IMR-90 (cell line): ENCODE measurements at regions not wholly inside any gene's neighbourhood (a gene's known extent, or its start where the extent isn't known, plus 50 kb on each side); places are given as distances from the start of the nearest gene placed in this dataset.
"Not testable (repeated sequence)": the region's sequence is repeated elsewhere in the genome, so short reads cannot be mapped to it uniquely, and the experiment has no call there.

Source experiments
- ATAC-seq: fragments of 200-7000 bp; cut with Tn5 transposase; 2 replicates; pipeline ENCODE4 v1.9.1; 2020; ENCODE audit warnings: low read depth, mild to moderate bottlenecking, moderate library complexity
- BruUV-seq: library from RNA; stranded (reverse); fragments of 400-500 nt; replicated peaks from 2 replicates; lab custom pipeline; 2021; lab: Mats Ljungman, UMichigan
- CTCF ChIA-PET: fragments of 300-600 bp; formaldehyde crosslinking; extraction: SDS; loops from one replicate; lab custom pipeline; 2021; ENCODE audit warnings: antibody characterized with exemption; lab: Yijun Ruan, JAX
- POLR2A ChIA-PET: fragments of 300-600 bp; sonication (Branson Sonifier 250); formaldehyde crosslinking; loops from one replicate; lab custom pipeline; 2022; ENCODE audit warnings: antibody characterized with exemption; ENCODE audit not compliant: unreplicated experiment; lab: Charles Lee
- DNase-seq: peaks from one replicate; pipeline ENCODE4 v3.0.0; 2013
- H2AFZ ChIP-seq: replicated peaks from 2 replicates; pipeline ENCODE3; 2013; ENCODE audit warnings: low read length, mild to moderate bottlenecking; ENCODE audit not compliant: poor library complexity
- H2AK5ac ChIP-seq: 2 replicates; pipeline ENCODE4 v1.6.1; 2013; ENCODE audit warnings: low read depth, low read length, inconsistent platforms
- H2AK9ac ChIP-seq: replicated peaks from 2 replicates; pipeline ENCODE3; 2013; ENCODE audit warnings: mild to moderate bottlenecking, low read depth, low read length, moderate library complexity; ENCODE audit not compliant: poor library complexity
- H2BK120ac ChIP-seq: 2 replicates; pipeline ENCODE4 v1.6.1; 2013; ENCODE audit warnings: low read depth, low read length, inconsistent platforms
- H2BK15ac ChIP-seq: 3 replicates; pipeline ENCODE4 v1.6.1; 2013; ENCODE audit warnings: low read depth, low read length, inconsistent platforms
- H2BK20ac ChIP-seq: 2 replicates; pipeline ENCODE4 v1.6.1; 2013; ENCODE audit warnings: low read depth, mild to moderate bottlenecking, inconsistent platforms, low read length, moderate library complexity
- H2BK5ac ChIP-seq: 2 replicates; pipeline ENCODE4 v1.6.1; 2013; ENCODE audit warnings: mild to moderate bottlenecking, low read depth, low read length, inconsistent platforms; ENCODE audit not compliant: poor library complexity, severe bottlenecking
- H3K14ac ChIP-seq: replicated peaks from 2 replicates; pipeline ENCODE4 v1.6.1; 2013; ENCODE audit warnings: low read depth, low read length, inconsistent platforms
- H3K18ac ChIP-seq: 2 replicates; pipeline ENCODE4 v1.6.1; 2013; ENCODE audit warnings: low read depth, low read length, control low read depth
- H3K23ac ChIP-seq: 2 replicates; pipeline ENCODE4 v1.6.1; 2013; ENCODE audit warnings: low read depth, low read length, inconsistent platforms
- H3K27ac ChIP-seq: 2 replicates; pipeline ENCODE4 v1.5.1; 2013; ENCODE audit warnings: mild to moderate bottlenecking, control low read depth, low read length; ENCODE audit not compliant: insufficient read depth
- H3K27me3 ChIP-seq: 2 replicates; pipeline ENCODE4 v1.6.1; 2013; ENCODE audit warnings: low read length; ENCODE audit not compliant: control insufficient read depth, insufficient read depth
- H3K36me3 ChIP-seq: 2 replicates; pipeline ENCODE4 v1.6.1; 2013; ENCODE audit warnings: low read length, mixed read lengths; ENCODE audit not compliant: control insufficient read depth, insufficient read depth
- H3K4ac ChIP-seq: 2 replicates; pipeline ENCODE4 v1.6.1; 2013; ENCODE audit warnings: low read depth, low read length, inconsistent platforms
- H3K4me1 ChIP-seq: 2 replicates; pipeline ENCODE4 v1.6.1; 2013; ENCODE audit warnings: low read length, mixed read lengths; ENCODE audit not compliant: control insufficient read depth, insufficient read depth
- H3K4me2 ChIP-seq: 2 replicates; pipeline ENCODE4 v1.6.1; 2013; ENCODE audit warnings: low read depth, mild to moderate bottlenecking, control low read depth, low read length, moderate library complexity
- H3K4me3 ChIP-seq: 2 replicates; pipeline ENCODE4 v1.5.1; 2013; ENCODE audit warnings: low read depth, mild to moderate bottlenecking, control low read depth, low read length, moderate library complexity; ENCODE audit not compliant: insufficient read depth
- H3K56ac ChIP-seq: 2 replicates; pipeline ENCODE4 v1.6.1; 2013; ENCODE audit warnings: low read length, inconsistent platforms; ENCODE audit not compliant: insufficient read depth; ENCODE audit errors: extremely low read depth
- H3K79me1 ChIP-seq, 2 experiments: 2 replicates each; pipeline ENCODE4 v1.6.1; 2013; ENCODE audit warnings: low read length in 2 of 2, inconsistent platforms in 1 of 2, low read depth in 1 of 2
- H3K9ac ChIP-seq: 2 replicates; pipeline ENCODE4 v1.6.1; 2013; ENCODE audit warnings: low read depth, low read length, control low read depth
- H3K9me1 ChIP-seq: 2 replicates; pipeline ENCODE4 v1.6.1; 2013; ENCODE audit warnings: low read length, inconsistent platforms; ENCODE audit not compliant: insufficient read depth
- H3K9me3 ChIP-seq: 2 replicates; pipeline ENCODE4 v1.6.1; 2013; ENCODE audit warnings: low read length; ENCODE audit not compliant: control insufficient read depth, insufficient read depth
- H4K20me1 ChIP-seq: 2 replicates; pipeline ENCODE4 v1.6.1; 2013; ENCODE audit warnings: low read length, inconsistent platforms; ENCODE audit not compliant: insufficient read depth
- H4K5ac ChIP-seq: 2 replicates; pipeline ENCODE4 v1.6.1; 2013; ENCODE audit warnings: mild to moderate bottlenecking, low read depth, low read length, control low read depth
- H4K8ac ChIP-seq, 2 experiments: 2 replicates each; pipeline ENCODE4 v1.6.1; 2013; ENCODE audit warnings: low read depth in 2 of 2, low read length in 2 of 2, control low read depth in 1 of 2, inconsistent platforms in 1 of 2
- H4K91ac ChIP-seq: 2 replicates; pipeline ENCODE4 v1.6.1; 2013; ENCODE audit warnings: low read depth, low read length, inconsistent platforms; ENCODE audit not compliant: insufficient read depth
- CTCF ChIP-seq: conservative IDR thresholded peaks from 2 replicates; pipeline ENCODE4 v1.5.1; 2012; ENCODE audit warnings: mild to moderate bottlenecking, low read depth, low read length, improper control_type of control experiment
- MAZ ChIP-seq: IDR thresholded peaks from 2 replicates; pipeline ENCODE4 v1.6.1; 2012; ENCODE audit warnings: low read depth, mild to moderate bottlenecking, low read length, improper control_type of control experiment, moderate library complexity, borderline replicate concordance
- NFE2L2 ChIP-seq: fragments of 150-350 bp; IDR thresholded peaks from 2 replicates; pipeline ENCODE4 v1.6.1; 2016; ENCODE audit warnings: low read depth, mild to moderate bottlenecking, low read length
- RCOR1 ChIP-seq: IDR thresholded peaks from 2 replicates; pipeline ENCODE4 v1.6.1; 2012; ENCODE audit warnings: mild to moderate bottlenecking, low read length, improper control_type of control experiment; ENCODE audit not compliant: insufficient replicate concordance
- SMC3 ChIP-seq: fragments of 150-350 bp; IDR thresholded peaks from 2 replicates; pipeline ENCODE4 v1.6.1; 2016; ENCODE audit warnings: low read depth, mild to moderate bottlenecking, antibody characterized with exemption, low read length, moderate library complexity
- WGBS, 2 experiments: methylation state at CpG; one replicate each; pipeline versions ENCODE4 v1.1.5 to v1.1.7; 2013; ENCODE audit warnings: missing lambda C conversion rate in 2 of 2; ENCODE audit not compliant: insufficient read length in 1 of 2; ENCODE audit errors: extremely low coverage in 2 of 2; 5-methylcytosine and 5-hydroxymethylcytosine counted together
- dilution Hi-C: fragments of 300-500 bp; cut with HindIII; formaldehyde crosslinking; loops from one replicate; pipeline ENCODE4 v1.14.3; 2018; ENCODE audit warnings: low sequenced_read_pairs; ENCODE audit not compliant: unreplicated experiment
- in situ Hi-C: fragments of 300-500 bp; cut with MboI; formaldehyde crosslinking; loops from 3 replicates; pipeline ENCODE4 v1.14.3; 2019; ENCODE audit warnings: low sequenced_read_pairs, inconsistent platforms, mixed read lengths
- intact Hi-C: fragments of 100-400 bp; cut with micrococcal nuclease; formaldehyde crosslinking; loops from 2 replicates; pipeline ENCODE4 v1.10.0; 2022

DNA sequence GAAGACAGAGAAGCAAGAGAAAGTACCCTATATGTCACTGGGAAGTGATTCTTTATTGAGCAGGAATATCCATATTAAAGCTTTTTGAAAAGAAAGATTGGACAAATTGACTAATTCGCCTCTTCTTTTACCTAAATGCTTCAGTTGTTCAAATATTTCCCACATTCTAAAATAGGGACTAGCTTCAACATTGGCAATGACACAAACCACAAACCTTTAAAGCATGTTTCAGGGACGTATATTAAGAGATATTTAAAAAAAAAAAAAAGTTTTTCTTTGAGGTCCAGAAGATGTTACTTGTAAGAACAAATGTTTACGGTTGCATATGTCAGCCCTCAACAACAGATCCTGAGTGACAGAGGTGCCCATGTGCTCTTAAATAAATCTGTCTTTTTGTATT lies 235.0 kb upstream of the NFIA start:
- Histone ChIP-seq H3K36me3 (no peaks in the 10 kb centered on the region), H3K4ac (no peak overlapping the region), H3K9me3 (no peaks in the 10 kb centered on the region), H2AFZ (no peak overlapping the region), H3K9me1 (no peaks in the 10 kb centered on the region), H3K14ac (no peak overlapping the region), H3K18ac (no peak overlapping the region), H3K27me3 (no peaks in the 10 kb centered on the region), H2BK5ac (no peak overlapping the region), H3K79me1 (no peaks in the 10 kb centered on the region), H3K4me2 (no peak overlapping the region), H4K8ac (no peak overlapping the region), H4K5ac (no peak overlapping the region), H2AK9ac (no peak overlapping the region), H3K9ac (no peak overlapping the region), H3K4me3 (no peak overlapping the region), H2BK15ac (no peak overlapping the region), H4K20me1 (no peaks in the 10 kb centered on the region), H3K23ac (no peak overlapping the region), H3K27ac (no peak overlapping the region), H2AK5ac (no peak overlapping the region), H3K4me1 (no peaks in the 10 kb centered on the region), H2BK20ac (no peak overlapping the region), H3K56ac (no peak overlapping the region), H4K91ac (no peak overlapping the region), H2BK120ac (no peak overlapping the region)
- CTCF ChIA-PET: no interaction called here
- WGBS, 2 experiments: no CpG with 5 or more reads among the region's 3 CpGs
- no peak for ATAC-seq
- BruUV-seq: no TSS peak
- intact Hi-C loops (loop anchor here (10.0 kb wide), 1 partner anchor 873 kb away; no protein-coding TSS in a partner anchor), in situ Hi-C loops (no loop called here), dilution Hi-C loops (no loop called here)
- POLR2A ChIA-PET: no interaction called here
- no peak for TF ChIP-seq NFE2L2
- no peak for TF ChIP-seq CTCF
- no peak for TF ChIP-seq RCOR1
- TF ChIP-seq MAZ: no peak
- TF ChIP-seq SMC3: no peak
- DNase-seq: no peak

DNA sequence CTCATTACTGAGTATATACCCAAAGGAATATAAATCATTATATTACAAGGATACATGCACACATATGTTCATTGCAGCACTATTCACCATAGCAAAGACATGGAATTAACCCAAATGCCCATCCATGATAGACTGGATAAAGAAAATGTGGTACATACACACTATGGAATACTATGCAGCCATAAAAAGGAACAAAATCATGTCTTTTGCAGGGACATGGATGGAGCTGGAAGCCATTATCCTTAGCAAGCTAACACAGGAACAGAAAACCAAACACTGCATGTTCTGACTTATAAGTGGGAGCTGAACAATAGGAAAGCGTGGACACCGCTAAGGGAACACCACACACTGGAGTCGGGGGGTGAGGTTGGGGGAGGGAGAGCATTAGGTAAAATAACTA lies 236.7 kb upstream of the NFIA start:
- BruUV-seq, dilution Hi-C loops, H2BK20ac ChIP-seq, H4K5ac ChIP-seq, POLR2A ChIA-PET, H2BK120ac ChIP-seq, H2BK5ac ChIP-seq, H3K18ac ChIP-seq, H4K20me1 ChIP-seq, H3K79me1 ChIP-seq, H3K4me2 ChIP-seq, DNase-seq, H2AK5ac ChIP-seq, H2AK9ac ChIP-seq, ATAC-seq, H3K23ac ChIP-seq, H2BK15ac ChIP-seq, H3K9me1 ChIP-seq, H3K9me3 ChIP-seq, H3K36me3 ChIP-seq, H3K27me3 ChIP-seq, H3K4ac ChIP-seq, H3K9ac ChIP-seq, H3K4me3 ChIP-seq, H4K8ac ChIP-seq, H2AFZ ChIP-seq, H4K91ac ChIP-seq, in situ Hi-C loops, H3K56ac ChIP-seq, CTCF ChIA-PET, H3K27ac ChIP-seq, H3K4me1 ChIP-seq, H3K14ac ChIP-seq: not testable (repeated sequence)
- intact Hi-C loops: loop anchor here (10.0 kb wide), 1 partner anchor 871 kb away; no protein-coding TSS in a partner anchor
- WGBS, 2 experiments: no CpG with 5 or more reads among the region's 3 CpGs
